K562 (cell line): ENCODE measurements at regions not wholly inside any gene's neighbourhood (a gene's known extent, or its start where the extent isn't known, plus 50 kb on each side); places are given as distances from the start of the nearest gene placed in this dataset.

Source experiments
- CTCF ChIP-seq, 3 experiments: IDR thresholded peaks in 2 of 3; conservative IDR thresholded peaks in 1 of 3; 2 replicates each; pipeline ENCODE4 v1.5.1; 2011 to 2012; ENCODE audit warnings: low read length in 3 of 3, mild to moderate bottlenecking in 3 of 3, control low read depth in 2 of 3, improper control_type of control experiment in 1 of 3, inconsistent platforms in 1 of 3, low read depth in 1 of 3, mixed read lengths in 1 of 3, moderate library complexity in 1 of 3; ENCODE audit not compliant: insufficient read depth in 2 of 3
- RERE ChIP-seq: sonication (generic); formaldehyde crosslinking; IDR thresholded peaks from 2 replicates; pipeline ENCODE4 v1.8.0; 2023; ENCODE audit warnings: missing genetic modification reagents, mild to moderate bottlenecking, borderline replicate concordance
- SIN3A ChIP-seq, 2 experiments: fragments of 150-350 bp in 1 of 2; IDR thresholded peaks; 2 replicates each; pipeline ENCODE4 v1.6.1; 2011 to 2016; ENCODE audit warnings: borderline replicate concordance in 2 of 2, low read depth in 2 of 2, low read length in 2 of 2, mild to moderate bottlenecking in 2 of 2, moderate library complexity in 2 of 2; ENCODE audit not compliant: control insufficient read depth in 1 of 2
- TAF1 ChIP-seq: IDR thresholded peaks from 2 replicates; pipeline ENCODE4 v1.6.1; 2011; ENCODE audit warnings: mild to moderate bottlenecking, low read length, moderate library complexity; ENCODE audit not compliant: insufficient read depth, control insufficient read depth, severe bottlenecking; ENCODE audit errors: extremely low read depth
- TAF7 ChIP-seq: fragments of 450-650 bp; IDR thresholded peaks from 2 replicates; pipeline ENCODE4 v1.6.1; 2016; ENCODE audit warnings: missing genetic modification characterization, missing compliant biosample characterization
- TSHZ1 ChIP-seq: fragments of 250-450 bp; sonication (Bioruptor Pico); IDR thresholded peaks from 2 replicates; pipeline ENCODE4 v1.4.0; 2020; ENCODE audit warnings: mild to moderate bottlenecking, moderate library complexity
- ZNF512 ChIP-seq: IDR thresholded peaks from 2 replicates; pipeline ENCODE4 v1.6.1; 2016; ENCODE audit warnings: missing genetic modification characterization, missing compliant biosample characterization
- ZNF644 ChIP-seq: fragments of 200-800 bp; sonication (Bioruptor generic); IDR thresholded peaks from 2 replicates; pipeline ENCODE4 v1.6.1; 2016; ENCODE audit warnings: low read depth, missing genetic modification characterization, missing compliant biosample characterization

GRCh38 chr20:60752741-60753420, 499.2 kb upstream of the CDH4 start:
- TF ChIP-seq CTCF (IDR thresholded peaks at IDR 0.05 in 2 of 3, conservative IDR thresholded peaks at IDR 0.05 in 1 of 3; ENCODE audit: insufficient read depth in 2 of 3, low read depth in 1 of 3, low read length in 3 of 3), result no peak
- no peak for TF ChIP-seq SIN3A (IDR thresholded peaks at IDR 0.05; ENCODE audit: borderline replicate concordance in 2 of 2, control insufficient read depth in 1 of 2, low read depth in 2 of 2, low read length in 2 of 2)
- no peak for TF ChIP-seq ZNF644 (tag)
- TF ChIP-seq RERE, result no peak
- no peak for TF ChIP-seq TSHZ1
- TF ChIP-seq ZNF512 (tag), result no peak
- no peak for TF ChIP-seq TAF7 (tag)
- no peak for TF ChIP-seq TAF1
